HG03442 (cell line): ENCODE measurements at regions not wholly inside any gene's neighbourhood (a gene's known extent, or its start where the extent isn't known, plus 50 kb on each side); places are given as distances from the start of the nearest gene placed in this dataset.

ENCODE experiments used
- ATAC-seq: cut with Tn5 transposase; IDR thresholded peaks from one replicate; pipeline ENCODE4 v1.9.1; 2021; ENCODE audit warnings: mild to moderate bottlenecking, moderate library complexity; ENCODE audit not compliant: unreplicated experiment

GRCh38 chr18:45298986-45299385 lies 316.3 kb upstream of the SLC14A2 start:
- no peak for ATAC-seq

DNA sequence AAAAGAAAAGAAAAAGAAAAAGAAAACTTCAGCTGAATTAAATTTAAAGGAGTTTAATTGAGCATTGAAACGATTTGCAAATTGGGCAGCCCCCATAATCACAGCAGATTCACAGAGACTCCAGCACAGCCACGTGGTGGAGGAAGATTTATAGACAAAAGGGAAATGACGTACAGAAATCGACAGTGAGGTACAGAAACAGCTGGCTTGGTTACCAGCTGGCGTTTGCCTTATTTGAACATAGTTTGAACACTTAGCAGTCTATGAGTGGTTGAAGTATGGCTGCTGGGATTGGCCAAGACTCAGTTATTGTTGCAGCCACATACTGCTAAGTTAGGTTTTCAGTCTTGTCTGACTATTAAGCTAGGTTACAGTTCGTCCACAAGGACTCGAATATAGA lies 312.2 kb upstream of the SLC14A2 start:
- ATAC-seq: no peak

DNA sequence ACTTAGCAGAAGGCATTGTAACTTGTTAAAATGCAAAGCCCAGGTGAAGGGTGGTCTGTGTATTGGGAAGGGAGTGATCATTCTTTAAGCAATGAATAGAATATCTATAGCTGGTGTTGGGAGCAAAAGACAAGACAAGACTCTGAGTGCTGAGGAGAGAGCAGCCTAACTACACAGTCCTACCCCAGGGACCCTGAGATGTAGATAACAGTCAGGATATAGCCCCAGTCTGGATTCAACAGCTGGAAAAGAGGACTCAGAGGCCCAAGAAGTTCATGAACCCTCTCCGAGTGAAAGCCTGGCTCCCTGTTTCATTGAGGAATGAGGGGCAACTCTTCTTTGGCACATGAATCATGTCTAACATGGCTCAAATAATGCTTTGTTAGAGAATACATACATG lies 310.7 kb upstream of the SLC14A2 start:
- ATAC-seq: no peak

DNA sequence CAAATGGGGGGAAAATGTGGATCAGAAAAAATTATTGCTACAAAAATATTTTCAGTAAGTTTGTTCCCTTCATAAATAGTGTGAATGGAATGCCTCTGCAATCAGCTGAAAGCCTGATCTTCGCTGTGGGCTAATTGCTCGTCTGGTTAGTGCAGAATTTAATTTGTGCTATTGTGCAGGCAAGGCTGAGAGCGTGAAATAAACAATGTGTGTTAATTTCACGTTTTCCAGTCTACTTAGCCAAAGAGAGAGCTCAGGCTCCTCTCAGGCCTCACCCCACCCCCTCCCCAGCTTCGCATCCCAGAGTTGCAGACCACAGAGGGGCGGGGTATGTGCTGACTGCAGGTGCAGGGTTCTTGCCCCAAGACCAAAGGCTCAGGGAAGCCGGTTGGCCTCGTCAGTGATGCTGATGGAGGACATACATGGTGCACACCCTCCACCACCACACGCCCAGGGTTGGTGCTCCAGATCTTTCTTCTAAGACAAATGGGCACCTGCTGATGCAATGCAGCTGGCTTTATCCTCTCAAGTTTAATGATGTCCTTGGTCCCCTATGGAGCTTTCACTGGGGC lies 302.6 kb upstream of the SLC14A2 start:
- ATAC-seq: no peak

GRCh38 chr18:45316127-45316526 lies 299.1 kb upstream of the SLC14A2 start:
- ATAC-seq: no peak

DNA sequence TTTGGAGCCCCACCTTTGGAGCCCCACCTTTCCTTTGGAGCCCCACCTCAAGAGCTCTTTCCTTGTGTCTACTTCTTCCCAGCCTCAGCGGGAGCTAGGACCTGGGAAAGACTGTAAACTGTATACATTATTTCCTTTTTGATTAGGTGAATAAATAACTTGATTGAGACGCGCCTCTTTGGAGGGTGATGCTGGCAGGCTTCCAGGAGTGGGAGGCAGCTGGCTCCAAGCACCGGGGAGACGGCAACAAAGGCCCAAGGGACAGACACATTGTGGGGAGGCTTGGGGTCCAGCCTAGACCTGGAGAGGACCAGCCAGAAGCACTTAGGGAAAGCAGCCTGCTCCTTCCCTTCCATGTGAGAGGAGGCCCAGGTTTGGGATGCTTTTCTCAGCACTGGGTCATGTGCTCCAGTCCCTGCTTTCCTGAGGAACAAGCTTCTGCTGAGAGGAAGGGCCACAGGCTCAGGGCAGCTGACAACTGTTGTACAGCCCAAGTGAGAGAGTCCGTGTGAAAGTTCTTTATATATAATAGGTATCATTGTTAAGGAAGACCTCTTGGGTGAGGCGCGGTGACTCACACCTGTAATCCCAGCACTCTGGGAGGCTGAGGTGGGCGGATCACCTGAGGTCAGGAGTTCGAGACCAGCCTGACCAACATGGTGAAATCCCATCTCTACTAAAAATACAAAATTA lies 297.2 kb upstream of the SLC14A2 start:
- no peak for ATAC-seq

GRCh38 chr18:45320724-45321123 lies 294.6 kb upstream of the SLC14A2 start:
- ATAC-seq: no peak

- ATAC-seq: no peak
Measured at GRCh38 chr18:45321520-45321919, 293.8 kb upstream of the SLC14A2 start.

DNA sequence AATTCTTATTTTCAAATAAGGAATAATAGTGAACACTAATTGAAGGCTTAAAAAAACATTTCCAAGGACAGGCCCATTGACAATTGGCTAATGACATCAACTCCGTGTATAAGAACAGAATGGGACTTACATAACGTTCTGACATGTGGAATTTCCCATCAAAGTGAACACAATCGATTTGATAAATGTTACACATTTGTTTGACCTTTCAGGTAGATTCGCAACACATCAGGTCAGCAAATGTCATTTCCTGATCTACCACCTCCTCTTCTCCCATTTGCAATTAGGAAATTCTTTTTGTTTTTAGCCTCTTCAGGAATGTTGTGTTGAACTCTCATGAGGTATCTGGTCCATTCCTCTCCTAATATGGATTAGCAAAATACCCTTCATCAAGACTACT lies 292.9 kb upstream of the SLC14A2 start:
- ATAC-seq: no peak

- ATAC-seq: no peak
Measured at GRCh38 chr18:45324101-45324494, 291.2 kb upstream of the SLC14A2 start.

- no peak for ATAC-seq
Measured at GRCh38 chr18:45324495-45325113, 290.7 kb upstream of the SLC14A2 start.

DNA sequence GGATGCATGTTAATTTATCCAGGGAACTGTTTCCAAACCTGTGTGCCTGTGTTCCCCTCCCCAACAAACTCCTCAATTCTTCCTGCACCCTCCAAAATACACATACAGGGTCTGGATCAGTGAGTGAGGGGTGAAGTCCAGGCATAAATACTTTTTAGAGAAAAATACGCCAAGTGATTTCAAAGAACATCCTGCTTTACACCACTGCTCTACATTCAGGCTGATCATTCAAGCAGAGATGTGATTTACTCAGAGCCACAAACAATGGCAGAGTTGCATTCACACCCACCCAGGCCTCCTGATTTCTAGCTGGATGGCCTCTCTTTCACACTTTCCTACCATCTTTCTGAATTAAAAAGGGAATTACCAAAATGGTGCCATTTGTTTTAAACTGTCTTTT lies 289.5 kb upstream of the SLC14A2 start:
- ATAC-seq: no peak

GRCh38 chr18:45326505-45326904 lies 288.8 kb upstream of the SLC14A2 start:
- no peak for ATAC-seq

DNA sequence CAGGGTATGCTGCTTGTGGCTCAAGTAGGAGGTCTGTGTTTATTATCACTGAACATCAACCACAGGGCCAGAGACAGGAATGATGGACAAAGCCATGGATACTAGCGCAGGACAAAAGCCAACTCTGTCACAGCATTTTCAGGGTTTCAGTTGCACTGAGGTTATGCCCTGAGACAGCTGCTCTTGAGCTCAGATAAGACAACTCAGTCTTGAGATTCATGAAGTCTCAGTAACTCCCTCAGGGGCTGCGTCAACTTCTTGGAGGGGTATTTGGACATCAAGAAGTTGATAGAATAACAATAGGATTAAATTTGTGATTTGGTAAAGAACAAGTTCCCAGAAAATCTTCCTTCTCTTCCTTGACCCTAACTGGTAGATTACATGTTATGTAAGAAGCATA lies 287.0 kb upstream of the SLC14A2 start:
- ATAC-seq: no peak

- no peak for ATAC-seq
Measured at GRCh38 chr18:45328811-45329210, 286.5 kb upstream of the SLC14A2 start.

DNA sequence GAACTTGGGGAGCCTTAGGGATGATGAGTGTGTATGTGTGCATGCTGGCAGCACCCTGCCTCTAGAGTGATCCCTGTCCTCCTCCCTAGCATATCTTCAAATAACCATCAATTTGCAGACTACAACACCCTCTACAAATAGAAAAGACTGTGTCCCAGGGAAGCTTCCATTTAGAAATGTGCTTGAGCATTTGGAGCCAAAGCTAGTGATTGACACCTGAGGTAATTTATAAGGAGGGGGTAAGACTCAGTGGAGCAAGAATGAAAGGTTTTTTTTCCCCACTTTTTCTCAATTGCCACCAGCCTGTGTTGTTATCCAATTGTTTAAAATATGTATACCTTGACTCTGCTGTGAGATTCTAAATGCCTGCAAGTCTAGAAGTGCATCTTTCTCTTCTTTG lies 286.0 kb upstream of the SLC14A2 start:
- no peak for ATAC-seq

GRCh38 chr18:45330170-45330594 lies 285.1 kb upstream of the SLC14A2 start:
- ATAC-seq: no peak

DNA sequence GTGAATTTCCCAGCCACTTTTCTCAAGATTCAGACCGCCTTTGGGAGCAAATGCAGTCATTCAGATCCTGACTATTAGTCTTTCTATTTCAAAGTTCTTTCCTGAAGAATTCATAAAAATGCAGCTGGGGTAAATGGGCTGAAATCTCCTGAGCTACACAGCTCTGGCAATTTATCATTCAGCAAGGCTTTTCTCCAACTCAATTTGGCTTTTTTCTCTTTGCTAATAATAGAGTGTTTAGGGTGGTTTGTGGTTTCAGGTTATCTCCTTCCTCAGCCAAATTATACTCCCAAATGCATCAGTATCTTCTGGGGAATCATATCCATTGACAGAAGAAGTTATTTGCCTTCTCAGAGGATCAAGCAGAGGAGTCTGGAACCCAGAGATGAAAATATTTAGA lies 282.4 kb upstream of the SLC14A2 start:
- ATAC-seq: no peak

DNA sequence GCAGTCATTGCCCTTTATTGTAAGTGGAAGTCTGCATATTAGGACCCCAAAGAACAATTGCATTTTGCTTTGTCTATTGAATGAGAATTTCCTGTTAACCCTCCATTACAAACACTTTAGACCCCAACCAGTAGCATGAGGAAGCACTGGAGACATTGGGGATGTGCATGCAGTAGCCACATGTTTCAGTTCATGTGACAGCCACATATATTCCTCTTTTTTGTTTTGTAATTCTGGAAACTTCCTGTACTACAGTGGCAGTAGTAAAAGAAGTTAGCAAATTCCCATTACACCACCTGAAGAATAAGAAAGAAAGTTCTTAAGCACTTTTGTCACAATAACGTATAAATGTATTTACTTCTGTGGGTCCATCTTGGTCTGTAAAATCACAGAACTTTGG lies 281.1 kb upstream of the SLC14A2 start:
- no peak for ATAC-seq

GRCh38 chr18:45335282-45336043 lies 279.8 kb upstream of the SLC14A2 start:
- ATAC-seq: no peak

DNA sequence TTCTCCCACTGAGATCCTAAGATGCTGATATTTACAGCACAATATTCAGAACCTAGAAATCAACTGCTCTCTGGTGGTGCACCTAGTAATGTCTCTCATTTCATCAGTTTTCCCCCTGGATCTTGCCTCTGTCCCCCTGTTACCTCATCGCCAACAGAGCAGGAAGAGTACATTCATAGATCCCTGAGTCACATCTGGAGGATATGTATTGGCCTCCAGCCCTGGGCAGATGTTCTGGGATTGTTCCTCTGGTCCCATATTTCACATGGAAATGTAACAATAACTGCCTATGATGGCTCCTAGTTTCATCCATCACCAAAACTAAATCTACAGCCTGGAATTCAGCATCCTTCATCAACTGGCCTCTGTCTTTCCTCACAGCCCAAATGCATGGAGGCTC lies 278.8 kb upstream of the SLC14A2 start:
- no peak for ATAC-seq

GRCh38 chr18:45337477-45337876 lies 277.8 kb upstream of the SLC14A2 start:
- ATAC-seq: no peak
